HuH-7 (cell line): ENCODE measurements at regions not wholly inside any gene's neighbourhood (a gene's known extent, or its start where the extent isn't known, plus 50 kb on each side); places are given as distances from the start of the nearest gene placed in this dataset.
A peak's percentile ranks its signal among the peaks of the same experiment; 100 is the strongest.

Experiments used
- DNase-seq: peaks from one replicate; pipeline ENCODE4 v3.0.0; 2011; ENCODE audit warnings: low spot score

GRCh38 chr12:5195691-5196090, 152.0 kb downstream of the KCNA5 start:
- DNase-seq, result no peak

GRCh38 chr12:5197131-5197530, 153.5 kb downstream of the KCNA5 start:
- no peak for DNase-seq

DNA sequence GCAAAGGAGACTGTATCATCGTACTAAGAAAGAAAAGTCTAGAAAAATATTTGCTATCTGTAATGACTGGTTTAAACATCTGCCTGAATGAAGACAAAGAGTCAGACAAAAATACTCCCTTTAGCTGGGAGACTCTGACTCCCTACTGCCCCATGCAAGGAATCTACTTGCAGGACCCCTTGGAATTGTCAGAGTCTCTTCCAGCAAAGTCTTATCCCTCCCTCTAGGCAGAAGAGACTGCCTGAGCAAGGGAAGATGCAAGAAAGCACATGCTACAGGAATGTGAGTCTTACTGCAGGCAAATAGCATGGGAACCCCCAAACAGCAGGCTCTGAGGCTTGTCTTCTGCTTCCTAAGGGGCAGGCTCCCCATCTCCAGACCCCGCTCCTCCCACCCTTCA, 154.0 kb downstream of the KCNA5 start:
- no peak for DNase-seq

DNA sequence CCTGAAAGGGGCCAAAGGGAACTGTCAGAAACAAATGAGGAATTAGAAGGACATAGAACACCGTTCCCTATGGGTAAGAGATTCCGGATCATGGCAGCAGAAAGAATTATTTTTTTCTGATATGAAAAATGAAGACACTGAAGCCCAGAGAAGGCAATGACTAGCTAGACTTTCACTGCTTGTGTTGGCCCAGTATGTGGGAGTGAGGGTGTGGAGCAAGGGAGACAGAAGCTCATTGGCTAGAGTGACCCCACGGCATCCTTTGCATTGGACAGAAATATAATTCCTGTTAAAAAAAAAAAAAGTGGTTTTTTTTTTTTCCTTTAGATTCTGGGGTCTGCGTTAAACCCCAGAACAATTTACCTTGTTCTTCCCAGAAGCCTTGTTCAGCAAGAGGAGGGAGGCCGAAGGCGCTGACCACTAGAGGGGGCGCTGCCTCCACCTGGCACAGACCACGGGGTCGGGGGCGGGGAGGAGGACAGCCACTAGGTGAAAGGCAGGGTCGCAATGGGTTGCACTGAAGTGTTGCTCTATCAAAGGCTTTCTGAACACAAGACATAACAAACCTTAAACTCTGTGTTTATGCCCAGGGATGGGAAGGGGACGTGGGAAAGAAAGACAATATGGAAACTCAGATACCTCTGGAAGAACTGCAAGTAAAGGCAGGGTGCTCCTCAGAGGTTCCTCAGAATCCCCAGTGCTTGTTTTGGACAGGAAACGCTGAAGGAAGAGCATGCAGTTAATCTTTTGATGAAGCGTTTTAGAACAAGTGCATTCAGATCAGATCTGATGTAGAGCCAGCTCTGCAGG, 156.8 kb downstream of the KCNA5 start:
- peak; percentile 77 for DNase-seq

GRCh38 chr12:5201554-5202218, 158.0 kb downstream of the KCNA5 start:
- DNase-seq, result no peak

GRCh38 chr12:5203274-5203673, 159.6 kb downstream of the KCNA5 start:
- DNase-seq, result peak; percentile 65

GRCh38 chr12:5203720-5204119, 160.0 kb downstream of the KCNA5 start:
- no peak for DNase-seq

GRCh38 chr12:5204271-5204670, 160.6 kb downstream of the KCNA5 start:
- no peak for DNase-seq

DNA sequence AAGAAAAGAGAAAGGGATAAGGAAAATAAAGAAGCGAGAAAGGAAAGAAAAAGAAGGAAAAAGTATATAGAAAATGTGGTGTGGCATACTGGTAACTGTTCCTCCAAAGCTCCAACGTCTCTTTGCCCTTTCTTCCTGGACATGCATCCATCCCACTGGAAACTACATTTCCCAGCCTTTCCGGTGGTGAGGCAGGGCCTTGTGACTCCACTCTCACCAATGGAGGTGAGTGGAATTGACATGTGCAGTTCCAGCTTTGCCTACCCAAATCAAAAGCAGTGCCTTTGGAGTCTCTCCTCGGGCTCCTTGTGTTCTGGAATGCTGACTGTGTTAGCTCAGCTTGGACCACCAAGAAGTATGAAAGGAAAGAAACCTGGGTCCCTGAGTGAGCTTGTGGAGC, 161.2 kb downstream of the KCNA5 start:
- DNase-seq, result no peak

DNA sequence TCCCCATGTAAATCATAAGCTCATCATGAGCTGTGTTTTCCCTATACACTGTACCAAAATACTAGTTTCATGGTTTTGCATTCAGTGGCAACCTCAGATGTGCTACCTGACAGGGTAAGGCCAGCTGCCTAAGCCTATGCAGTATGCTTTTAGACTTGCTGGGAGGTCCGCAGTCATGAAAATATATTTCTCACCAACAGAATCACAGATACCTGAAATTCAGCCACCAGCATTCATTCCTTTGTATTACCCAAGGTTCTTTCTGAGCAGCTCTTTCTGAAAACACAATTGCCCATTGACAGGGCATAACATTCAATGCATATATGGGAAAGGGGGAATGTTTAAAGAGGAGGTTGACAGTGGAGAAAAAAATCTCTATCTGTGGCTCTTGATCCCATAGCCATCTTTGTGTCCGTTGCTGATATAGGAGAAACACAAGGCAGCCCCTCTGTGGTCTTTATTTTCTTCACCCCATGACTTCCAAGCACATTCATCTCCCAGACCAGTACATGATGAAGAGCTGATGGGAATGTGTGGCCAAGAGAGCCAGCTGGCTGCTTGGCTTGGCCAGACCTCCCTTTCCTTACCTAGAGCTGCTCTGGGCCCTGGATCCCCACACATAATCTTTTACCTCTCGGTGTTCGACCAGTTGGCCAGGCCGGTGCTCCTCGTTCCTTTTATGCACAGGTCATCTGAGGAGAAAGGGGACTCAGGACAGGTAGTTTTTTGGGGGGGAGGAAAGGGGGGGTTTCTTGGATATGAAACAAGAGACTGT, 162.9 kb downstream of the KCNA5 start:
- no peak for DNase-seq

- no peak for DNase-seq
Measured at GRCh38 chr12:5210179-5210922, 166.7 kb downstream of the KCNA5 start.

DNA sequence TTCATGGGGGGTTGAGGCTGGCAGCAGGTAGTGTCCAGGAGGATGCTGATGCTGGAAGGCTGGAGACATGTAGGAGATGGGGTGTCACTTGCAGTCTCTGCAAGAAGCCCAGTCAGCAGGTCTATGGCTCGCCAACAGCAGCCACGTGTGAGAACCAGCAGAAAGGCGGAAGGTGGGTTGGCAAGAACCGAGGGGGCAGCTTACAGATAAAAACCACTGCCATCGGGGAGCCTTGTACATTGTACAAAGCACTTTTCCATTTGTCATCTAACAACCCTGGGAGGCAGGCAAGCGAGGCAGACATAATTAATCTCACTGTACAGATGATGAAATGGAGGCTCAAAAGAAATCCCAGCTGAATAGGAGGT, 167.2 kb downstream of the KCNA5 start:
- no peak for DNase-seq

DNA sequence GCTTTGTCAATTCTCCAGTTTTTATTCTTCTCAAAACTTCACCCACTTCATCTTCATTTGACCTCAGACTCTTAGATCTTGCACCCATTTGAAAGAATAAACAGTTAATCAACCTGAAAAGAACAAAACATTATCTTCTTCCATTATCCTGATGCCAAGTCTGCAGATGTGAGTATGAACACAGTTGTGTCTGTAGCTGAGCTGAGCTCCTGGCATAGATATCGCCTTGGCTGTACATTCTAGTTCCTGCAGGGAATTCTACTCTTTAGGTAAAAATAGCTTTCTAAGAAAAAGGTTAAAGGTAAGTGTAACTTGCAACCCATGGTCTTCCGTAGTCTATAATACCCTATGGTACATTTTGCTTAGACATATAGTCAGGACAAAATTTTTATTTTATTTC, 169.7 kb downstream of the KCNA5 start:
- DNase-seq, result no peak

DNA sequence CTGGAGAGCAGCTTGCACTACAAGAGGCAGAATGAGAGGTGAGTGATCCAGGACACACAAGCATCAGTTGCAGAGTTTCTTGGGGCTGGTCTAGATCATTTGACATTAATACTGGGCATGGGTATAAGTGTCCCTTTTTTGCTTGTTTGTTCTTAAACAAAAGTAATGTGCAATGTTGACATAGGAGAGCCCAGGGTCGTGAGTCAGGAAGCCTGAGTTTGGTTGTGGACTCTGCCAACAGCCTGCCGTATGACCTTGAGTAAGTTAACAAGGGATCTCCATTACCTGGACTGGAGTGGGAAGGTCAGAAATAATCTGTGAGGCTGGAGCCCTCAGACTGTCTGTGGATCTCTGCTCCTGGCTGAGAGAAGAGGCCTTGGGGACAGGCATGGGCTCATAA, 170.3 kb downstream of the KCNA5 start:
- peak; percentile 24 for DNase-seq

- no peak for DNase-seq
Measured at GRCh38 chr12:5217936-5218335, 174.3 kb downstream of the KCNA5 start.

DNA sequence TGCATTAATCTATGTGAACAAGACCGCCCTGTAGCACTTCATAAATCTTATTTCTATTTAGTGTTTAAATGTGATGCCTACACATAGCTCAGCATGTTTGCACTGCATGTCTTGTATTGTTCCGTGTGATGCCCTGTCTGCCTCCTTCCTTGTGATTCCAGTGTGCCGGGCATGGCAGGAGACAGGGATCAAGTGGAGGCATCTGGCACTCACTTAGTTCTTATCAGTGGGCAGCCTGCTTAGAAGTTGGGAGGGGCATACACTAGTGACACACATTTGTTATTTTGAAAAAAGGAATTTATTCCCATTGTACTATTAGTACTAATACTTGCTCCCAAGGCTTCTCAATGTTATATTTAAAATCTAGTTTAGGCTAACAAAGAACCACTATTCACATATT, 176.4 kb downstream of the KCNA5 start:
- no peak for DNase-seq

DNA sequence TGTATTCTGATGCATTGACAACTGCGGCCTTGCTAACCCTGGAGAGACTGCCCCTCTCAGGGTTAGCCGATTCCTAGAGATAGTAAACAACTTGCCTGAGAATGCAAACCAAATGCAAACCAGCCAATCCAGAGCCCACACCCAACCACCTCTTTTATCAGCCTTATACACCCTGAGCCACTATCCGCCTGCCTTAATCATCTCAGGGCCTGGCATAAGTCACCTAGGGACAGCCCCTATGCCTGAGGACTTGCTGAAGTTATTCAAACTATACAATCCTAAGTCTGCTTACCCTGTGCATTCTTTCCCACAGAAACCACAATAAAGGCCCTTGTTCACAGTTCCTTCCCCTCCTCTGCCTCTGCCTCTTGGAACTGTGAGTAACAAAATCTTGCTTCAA, 177.2 kb downstream of the KCNA5 start:
- DNase-seq, result no peak

DNA sequence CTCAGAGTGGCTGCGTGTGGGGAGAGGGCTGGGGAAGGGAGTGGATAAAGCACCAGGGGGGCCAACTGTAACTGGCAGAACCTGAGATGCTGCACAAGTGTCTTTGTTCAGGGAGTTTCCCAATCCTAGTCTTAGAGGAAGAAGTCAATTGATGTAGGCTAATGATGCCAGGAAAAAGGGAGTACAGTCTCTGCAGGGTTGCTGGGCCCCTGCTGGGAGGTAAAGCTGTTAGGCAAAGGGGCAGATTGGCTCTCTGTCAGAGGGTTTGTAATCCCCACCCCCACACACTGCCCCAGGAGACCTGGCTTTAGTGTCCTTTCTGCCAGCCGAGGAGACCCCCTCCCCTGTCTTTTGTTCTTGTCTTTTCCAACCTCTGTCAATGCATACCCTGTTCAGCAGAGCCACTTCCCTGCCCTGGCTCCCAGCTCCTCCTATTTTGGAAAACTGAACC, 178.4 kb downstream of the KCNA5 start:
- no peak for DNase-seq

DNA sequence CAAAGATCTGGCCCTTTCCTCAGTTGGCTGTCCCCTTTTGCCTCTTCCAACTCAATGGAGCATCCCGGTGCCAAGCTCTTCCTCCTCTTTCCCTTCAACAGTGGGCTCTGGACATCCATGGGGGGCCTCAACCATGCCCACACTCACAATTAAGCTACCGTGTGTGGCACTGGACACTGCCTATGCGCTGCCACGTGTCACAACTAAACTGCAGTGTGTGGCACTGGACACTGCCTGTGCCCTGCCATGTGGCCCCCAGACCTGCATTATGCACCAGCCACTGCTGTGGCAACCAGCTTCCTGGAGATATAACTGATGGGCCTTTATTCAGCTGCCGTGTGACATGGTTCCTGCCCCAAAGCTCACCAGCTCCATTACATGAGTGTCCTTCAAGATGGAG, 179.1 kb downstream of the KCNA5 start:
- no peak for DNase-seq

- DNase-seq, result no peak
Measured at GRCh38 chr12:5223881-5224280, 180.2 kb downstream of the KCNA5 start.

- DNase-seq, result no peak
Measured at GRCh38 chr12:5226581-5226980, 182.9 kb downstream of the KCNA5 start.

DNA sequence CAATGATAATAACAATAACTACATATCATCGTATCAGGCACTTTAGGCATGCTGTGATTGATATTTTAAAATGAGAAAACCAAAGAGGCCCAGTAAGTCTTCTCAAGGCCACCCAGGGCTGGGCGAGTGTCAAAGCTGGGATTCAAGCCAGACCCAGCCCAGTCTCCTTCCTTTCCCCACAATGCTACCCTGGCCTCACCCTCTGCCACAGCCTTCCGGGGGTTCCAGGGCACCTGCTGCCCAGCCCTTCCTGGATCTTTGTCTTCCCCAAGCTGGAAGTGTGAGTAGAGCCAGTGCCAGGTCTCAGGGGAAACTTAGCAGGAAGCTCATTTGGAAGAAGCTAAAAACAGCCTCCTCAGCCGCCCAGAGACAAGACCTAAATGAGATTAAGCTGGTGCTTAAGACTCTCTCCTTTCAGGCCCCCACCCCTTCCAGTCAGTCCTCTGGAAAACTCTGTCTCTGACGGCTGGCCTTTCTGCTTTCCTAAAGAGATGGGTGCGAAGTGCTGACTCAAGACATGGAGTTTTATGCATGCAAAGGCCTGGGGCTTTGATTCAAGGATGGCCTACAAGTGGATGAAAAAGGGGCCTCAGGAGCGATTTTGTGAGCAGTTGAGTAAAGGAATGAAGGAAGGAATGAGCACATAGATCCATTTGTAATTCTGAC, 184.2 kb downstream of the KCNA5 start:
- DNase-seq, result no peak
